BJ (cell line): ENCODE measurements at regions not wholly inside any gene's neighbourhood (a gene's known extent, or its start where the extent isn't known, plus 50 kb on each side); places are given as distances from the start of the nearest gene placed in this dataset.
"Not testable (repeated sequence)": the region's sequence is repeated elsewhere in the genome, so short reads cannot be mapped to it uniquely, and the experiment has no call there.

Source experiments
- CTCF ChIA-PET: fragments of 350-600 bp; formaldehyde crosslinking; extraction: SDS; loops from one replicate; lab custom pipeline; 2021; ENCODE audit warnings: antibody characterized with exemption, inconsistent platforms; lab: Yijun Ruan, JAX
- POLR2A ChIA-PET: fragments of 300-600 bp; sonication (Branson Sonifier 250); formaldehyde crosslinking; extraction: SDS; loops from one replicate; lab custom pipeline; 2021; ENCODE audit warnings: antibody characterized with exemption; lab: Charles Lee
- DNase-seq: peaks from one replicate; pipeline ENCODE4 v3.0.0-alpha.2; 2011; ENCODE audit warnings: low read depth
- H3K27me3 ChIP-seq: 2 replicates; pipeline ENCODE4 v1.6.0; 2011; ENCODE audit warnings: low read length; ENCODE audit not compliant: control insufficient read depth, insufficient read depth
- H3K36me3 ChIP-seq: 2 replicates; pipeline ENCODE4 v1.5.1; 2011; ENCODE audit warnings: low read length; ENCODE audit not compliant: control insufficient read depth, insufficient read depth
- H3K4me3 ChIP-seq: 2 replicates; pipeline ENCODE4 v1.5.1; 2011; ENCODE audit warnings: low read depth, mild to moderate bottlenecking, control low read depth, low read length
- TF ChIP-seq, protein P1 (sequence below): IDR thresholded peaks from 2 replicates; pipeline ENCODE4 v1.5.1; 2011; ENCODE audit warnings: low read depth, mild to moderate bottlenecking, control low read depth, inconsistent platforms, low read length, moderate library complexity; ENCODE audit not compliant: insufficient read depth

DNA sequence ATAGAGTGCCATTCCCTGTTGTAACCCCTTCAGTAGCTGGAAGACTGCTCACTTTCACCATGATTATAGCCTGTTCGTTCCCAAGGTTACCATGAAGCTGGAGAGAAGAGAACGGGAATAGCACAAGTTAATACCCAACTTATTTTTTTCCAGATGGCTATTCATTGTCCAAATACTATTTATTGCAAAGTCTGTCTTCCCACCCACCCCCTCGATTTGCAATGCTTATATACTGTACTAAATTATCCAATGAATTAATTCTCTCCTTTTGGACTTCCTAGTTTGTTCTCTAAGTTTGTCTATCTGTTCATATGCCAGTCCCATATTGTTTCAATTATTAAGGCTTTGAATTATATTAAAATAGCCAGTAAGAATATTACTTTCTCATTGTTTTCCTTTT lies 231.0 kb downstream of the RAB11FIP4 start:
- H3K36me3 ChIP-seq = no peaks in the 10 kb centered on the region
- H3K27me3 ChIP-seq = no peaks in the 10 kb centered on the region
- no peak for DNase-seq
- POLR2A ChIA-PET = no interaction called here
- TF ChIP-seq, protein P1, sequence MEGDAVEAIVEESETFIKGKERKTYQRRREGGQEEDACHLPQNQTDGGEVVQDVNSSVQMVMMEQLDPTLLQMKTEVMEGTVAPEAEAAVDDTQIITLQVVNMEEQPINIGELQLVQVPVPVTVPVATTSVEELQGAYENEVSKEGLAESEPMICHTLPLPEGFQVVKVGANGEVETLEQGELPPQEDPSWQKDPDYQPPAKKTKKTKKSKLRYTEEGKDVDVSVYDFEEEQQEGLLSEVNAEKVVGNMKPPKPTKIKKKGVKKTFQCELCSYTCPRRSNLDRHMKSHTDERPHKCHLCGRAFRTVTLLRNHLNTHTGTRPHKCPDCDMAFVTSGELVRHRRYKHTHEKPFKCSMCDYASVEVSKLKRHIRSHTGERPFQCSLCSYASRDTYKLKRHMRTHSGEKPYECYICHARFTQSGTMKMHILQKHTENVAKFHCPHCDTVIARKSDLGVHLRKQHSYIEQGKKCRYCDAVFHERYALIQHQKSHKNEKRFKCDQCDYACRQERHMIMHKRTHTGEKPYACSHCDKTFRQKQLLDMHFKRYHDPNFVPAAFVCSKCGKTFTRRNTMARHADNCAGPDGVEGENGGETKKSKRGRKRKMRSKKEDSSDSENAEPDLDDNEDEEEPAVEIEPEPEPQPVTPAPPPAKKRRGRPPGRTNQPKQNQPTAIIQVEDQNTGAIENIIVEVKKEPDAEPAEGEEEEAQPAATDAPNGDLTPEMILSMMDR = no peak
- CTCF ChIA-PET = interaction anchor here (1.2 to 1.8 kb wide), 3 partner anchors 15 to 220 kb away, joined by 3 to 7 read pairs (median 3); no protein-coding TSS in a partner anchor
- no peak overlapping the region for H3K4me3 ChIP-seq

GRCh38 chr17:31621566-31621965 lies 230.1 kb downstream of the RAB11FIP4 start:
- no peak overlapping the region for H3K4me3 ChIP-seq
- ChIA-PET POLR2A (no interaction called here), CTCF (interaction anchor here (1.2 to 1.8 kb wide), 3 partner anchors 16 to 221 kb away, joined by 3 to 7 read pairs (median 3); no protein-coding TSS in a partner anchor)
- H3K27me3 ChIP-seq = no peaks in the 10 kb centered on the region
- DNase-seq = no peak
- TF ChIP-seq, protein P1 = no peak
- H3K36me3 ChIP-seq = no peaks in the 10 kb centered on the region

GRCh38 chr17:31611053-31611452 lies 219.6 kb downstream of the RAB11FIP4 start:
- POLR2A ChIA-PET, DNase-seq: not testable (repeated sequence)

GRCh38 chr17:31609996-31610910 lies 218.8 kb downstream of the RAB11FIP4 start:
- H3K4me3 ChIP-seq = no peak overlapping the region
- no peaks in the 10 kb centered on the region for H3K27me3 ChIP-seq
- peaks cover 3% of the 10 kb centered on the region; the same call in 1 of the 2 replicates for H3K36me3 ChIP-seq
- TF ChIP-seq, protein P1 = no peak
- CTCF ChIA-PET = interaction anchor here (1.3 kb wide), 1 partner anchor 8 kb away, joined by 3 read pairs; no protein-coding TSS in a partner anchor
- POLR2A ChIA-PET = interaction anchor here (0.6 kb wide), 1 partner anchor 10 kb away, joined by 22 read pairs; no protein-coding TSS in a partner anchor
- DNase-seq = no peak

More at GRCh38 chr17:31611053-31611452, 219.6 kb downstream of the RAB11FIP4 start:
- H3K4me3 ChIP-seq, H3K27me3 ChIP-seq, CTCF ChIA-PET, H3K36me3 ChIP-seq: not testable (repeated sequence)

DNA sequence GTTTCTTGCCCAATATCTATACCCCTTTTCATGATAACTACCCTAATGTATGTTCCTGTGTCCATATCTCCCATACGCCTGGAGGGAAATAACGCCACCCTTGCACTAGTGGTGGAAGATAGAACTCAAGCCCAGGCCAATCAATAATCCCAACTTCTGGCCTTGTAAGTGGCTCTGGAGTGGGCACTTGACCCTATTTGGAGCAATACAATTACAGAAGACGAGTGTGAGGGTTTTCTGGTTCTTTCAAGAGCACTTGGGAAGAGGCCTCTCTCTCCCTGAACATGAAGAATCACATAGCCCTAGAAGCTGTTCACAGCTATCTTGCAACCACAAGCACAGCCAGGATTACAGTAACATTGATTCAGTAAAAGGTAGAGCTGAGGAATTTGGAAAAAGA lies 217.9 kb downstream of the RAB11FIP4 start:
- TF ChIP-seq, protein P1 = no peak
- Histone ChIP-seq H3K4me3 (no peak overlapping the region), H3K27me3 (no peaks in the 10 kb centered on the region), H3K36me3 (peaks cover 3% of the 10 kb centered on the region; the same call in 1 of the 2 replicates)
- no peak for DNase-seq
- ChIA-PET CTCF (interaction anchor here (0.6 to 1.3 kb wide), 2 partner anchors 9 to 227 kb away, joined by 3 read pairs; no protein-coding TSS in a partner anchor), POLR2A (no interaction called here)
